ENCODE measurements at regions not wholly inside any gene's neighbourhood (a gene's known extent, or its start where the extent isn't known, plus 50 kb on each side); places are given as distances from the start of the nearest gene placed in this dataset.
A peak's percentile ranks its signal among the peaks of the same experiment; 100 is the strongest.
"Not testable (repeated sequence)": the region's sequence is repeated elsewhere in the genome, so short reads cannot be mapped to it uniquely, and the experiment has no call there.

GRCh38 chr9:105116052-105116868 is 128.2 kb upstream of the SLC44A1 start:
- DNase-seq = no peak

- DNase-seq = no peak
These were observed 127.2 kb upstream of the SLC44A1 start for GRCh38 chr9:105117234-105117633.

GRCh38 chr9:105118636-105119035 is 125.8 kb upstream of the SLC44A1 start:
- DNase-seq = no peak

- no peak for DNase-seq
These were observed 125.3 kb upstream of the SLC44A1 start for GRCh38 chr9:105119156-105119555.

- DNase-seq = no peak
These were observed 122.5 kb upstream of the SLC44A1 start for GRCh38 chr9:105121861-105122430.

- DNase-seq = not testable (repeated sequence)
These were observed 119.9 kb upstream of the SLC44A1 start for GRCh38 chr9:105124598-105124997.

- DNase-seq = no peak
These were observed 118.2 kb upstream of the SLC44A1 start for GRCh38 chr9:105126226-105126625.

- DNase-seq = no peak
These were observed 116.6 kb upstream of the SLC44A1 start for GRCh38 chr9:105127863-105128220.

GRCh38 chr9:105128908-105129600 is 115.4 kb upstream of the SLC44A1 start:
- DNase-seq = no peak

GRCh38 chr9:105129731-105130130 is 114.7 kb upstream of the SLC44A1 start:
- no peak for DNase-seq

- no peak for DNase-seq
These were observed 112.5 kb upstream of the SLC44A1 start for GRCh38 chr9:105131981-105132380.

GRCh38 chr9:105132606-105133005 is 111.8 kb upstream of the SLC44A1 start:
- no peak for DNase-seq

GRCh38 chr9:105138306-105138801 is 106.1 kb upstream of the SLC44A1 start:
- peak; percentile 59 for DNase-seq

- no peak for DNase-seq
These were observed 103.1 kb upstream of the SLC44A1 start for GRCh38 chr9:105141146-105141975.

- no peak for DNase-seq
These were observed 102.5 kb upstream of the SLC44A1 start for GRCh38 chr9:105141976-105142250.

- no peak for DNase-seq
These were observed 101.9 kb upstream of the SLC44A1 start for GRCh38 chr9:105142406-105143135.

GRCh38 chr9:105143136-105143430 is 101.4 kb upstream of the SLC44A1 start:
- DNase-seq = no peak

GRCh38 chr9:105144076-105144475 is 100.4 kb upstream of the SLC44A1 start:
- no peak for DNase-seq

GRCh38 chr9:105144841-105145240 is 99.6 kb upstream of the SLC44A1 start:
- no peak for DNase-seq

GRCh38 chr9:105146677-105147076 is 97.8 kb upstream of the SLC44A1 start:
- no peak for DNase-seq

GRCh38 chr9:105147110-105147871 is 97.2 kb upstream of the SLC44A1 start:
- no peak for DNase-seq

Measured in DMS153 (cell line).